GM06990 (cell line): ENCODE measurements at regions not wholly inside any gene's neighbourhood (a gene's known extent, or its start where the extent isn't known, plus 50 kb on each side); places are given as distances from the start of the nearest gene placed in this dataset.

Experiments used
- DNase-seq: peaks from one replicate; pipeline ENCODE4 v3.0.0-alpha.2; 2011; ENCODE audit not compliant: insufficient read length; ENCODE audit errors: extremely low read depth
- H3K27me3 ChIP-seq: replicated peaks from 2 replicates; pipeline ENCODE4 v1.6.0; 2011; ENCODE audit warnings: low read length; ENCODE audit not compliant: control insufficient read depth, insufficient read depth
- H3K36me3 ChIP-seq: 2 replicates; pipeline ENCODE4 v1.5.1; 2011; ENCODE audit warnings: low read length; ENCODE audit not compliant: control insufficient read depth, insufficient read depth
- H3K4me3 ChIP-seq: replicated peaks from 2 replicates; pipeline ENCODE4 v1.5.1; 2011; ENCODE audit warnings: low read depth, mild to moderate bottlenecking, control low read depth, low read length
- CTCF ChIP-seq: IDR thresholded peaks from 2 replicates; pipeline ENCODE4 v1.5.1; 2011; ENCODE audit warnings: low read length, control low read depth, mild to moderate bottlenecking, inconsistent platforms; ENCODE audit not compliant: insufficient read depth, poor library complexity, severe bottlenecking

GRCh38 chr2:220422676-220423075, 795.2 kb downstream of the SLC4A3 start:
- Histone ChIP-seq H3K36me3 (no peaks in the 10 kb centered on the region), H3K4me3 (no peak overlapping the region), H3K27me3 (no peaks in the 10 kb centered on the region; the same call in 1 of the 2 replicates)
- DNase-seq, result no peak
- no peak for TF ChIP-seq CTCF

GRCh38 chr2:220424561-220424960, 797.1 kb downstream of the SLC4A3 start:
- no peak for DNase-seq
- no peaks in the 10 kb centered on the region; the same call in 1 of the 2 replicates for H3K27me3 ChIP-seq
- H3K36me3 ChIP-seq, result no peaks in the 10 kb centered on the region
- no peak for TF ChIP-seq CTCF
- H3K4me3 ChIP-seq, result no peak overlapping the region

- H3K36me3 ChIP-seq, result no peaks in the 10 kb centered on the region
- no peak for DNase-seq
- no peaks in the 10 kb centered on the region for H3K27me3 ChIP-seq
- H3K4me3 ChIP-seq, result no peak overlapping the region
- no peak for TF ChIP-seq CTCF
Measured at GRCh38 chr2:220432645-220433044, 805.2 kb downstream of the SLC4A3 start.

DNA sequence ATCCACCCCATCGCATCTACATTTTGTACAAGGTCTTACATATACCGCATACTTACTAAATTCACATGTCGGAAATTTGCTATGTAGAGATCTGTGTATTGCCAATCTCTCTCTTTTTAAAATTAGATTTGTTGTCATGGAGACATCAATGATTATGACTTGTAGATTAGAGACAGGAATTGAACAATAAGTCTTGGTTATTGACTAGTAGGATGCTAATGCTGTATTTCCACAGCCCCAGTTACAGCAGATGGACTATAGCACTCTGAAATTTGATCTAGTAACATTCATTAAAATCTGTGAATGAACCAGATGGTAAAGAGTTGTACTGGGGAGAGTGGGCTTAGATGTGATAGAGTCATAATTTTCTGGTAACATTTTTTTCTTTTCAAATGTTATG, 805.7 kb downstream of the SLC4A3 start:
- no peak for TF ChIP-seq CTCF
- Histone ChIP-seq H3K27me3 (no peaks in the 10 kb centered on the region), H3K4me3 (no peak overlapping the region), H3K36me3 (no peaks in the 10 kb centered on the region)
- no peak for DNase-seq

DNA sequence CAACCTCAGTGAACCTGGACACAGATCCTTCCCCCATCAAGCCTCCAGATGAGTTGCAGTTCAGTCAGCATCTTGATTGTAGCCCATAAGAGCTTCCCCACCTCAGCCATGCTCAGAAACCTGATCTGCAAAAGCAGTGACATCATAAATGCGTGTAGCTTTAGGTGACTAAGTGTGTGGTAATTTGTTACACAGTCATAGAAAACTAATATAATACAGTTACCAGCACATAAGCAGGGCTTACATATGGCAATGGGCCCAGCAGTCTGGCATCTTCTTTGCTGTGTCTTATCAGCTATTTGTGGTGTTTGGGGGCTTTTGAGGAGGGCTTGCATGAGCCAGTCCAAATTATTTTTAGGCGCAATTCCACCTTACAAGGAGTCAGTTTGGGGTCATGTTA, 807.0 kb downstream of the SLC4A3 start:
- no peak overlapping the region for H3K4me3 ChIP-seq
- no peaks in the 10 kb centered on the region for H3K36me3 ChIP-seq
- no peak for TF ChIP-seq CTCF
- DNase-seq, result no peak
- H3K27me3 ChIP-seq, result no peaks in the 10 kb centered on the region

DNA sequence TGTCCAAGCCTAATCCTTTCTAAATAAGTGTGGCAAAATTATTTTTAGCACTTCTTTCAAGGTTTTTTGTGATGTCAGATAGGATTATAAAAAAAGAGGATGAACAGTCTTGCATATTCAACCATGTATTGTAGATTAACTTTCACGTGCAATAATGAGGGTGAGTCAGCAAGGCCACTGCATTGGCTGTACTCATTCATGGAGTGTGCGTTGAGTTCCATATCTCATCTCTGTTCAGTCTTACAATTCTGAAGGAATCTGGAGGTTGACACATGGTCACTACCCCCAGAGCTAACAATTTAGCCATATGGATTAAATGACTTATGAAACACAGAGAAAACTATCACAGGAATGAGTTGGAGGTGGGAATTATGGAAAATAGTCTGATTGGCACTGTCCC, 810.5 kb downstream of the SLC4A3 start:
- H3K4me3 ChIP-seq, result no peak overlapping the region
- DNase-seq, result no peak
- no peaks in the 10 kb centered on the region for H3K36me3 ChIP-seq
- H3K27me3 ChIP-seq, result no peaks in the 10 kb centered on the region
- TF ChIP-seq CTCF, result no peak
